Liver (tissue), 8 donors: ENCODE measurements at regions not wholly inside any gene's neighbourhood (a gene's known extent, or its start where the extent isn't known, plus 50 kb on each side); places are given as distances from the start of the nearest gene placed in this dataset.

Experiments used
- DNase-seq: peaks from one replicate; pipeline ENCODE4 v3.0.0-alpha.2; 2017; ENCODE audit warnings: low spot score
- H3K27ac ChIP-seq, 2 donors: one replicate each; pipeline ENCODE4 v1.7.0; 2013; ENCODE audit warnings: inconsistent platforms in 2 of 2, low read length in 2 of 2, control low read depth in 1 of 2, low read depth in 1 of 2, mild to moderate bottlenecking in 1 of 2
- H3K27me3 ChIP-seq, 4 donors: one replicate each; pipeline versions ENCODE4 v1.6.1 to v1.7.0; 2013; ENCODE audit warnings: low read length in 3 of 4, inconsistent platforms in 1 of 4, mild to moderate bottlenecking in 1 of 4, moderate library complexity in 1 of 4; ENCODE audit not compliant: control insufficient read depth in 4 of 4, insufficient read depth in 4 of 4
- H3K36me3 ChIP-seq, 4 donors: one replicate each; pipeline versions ENCODE4 v1.6.1 to v1.7.0; 2013; ENCODE audit warnings: low read length in 3 of 4, mild to moderate bottlenecking in 3 of 4, low read depth in 1 of 4, moderate library complexity in 1 of 4; ENCODE audit not compliant: control insufficient read depth in 4 of 4, insufficient read depth in 3 of 4
- H3K4me1 ChIP-seq, 4 donors: one replicate each; pipeline versions ENCODE4 v1.6.1 to v1.7.0; 2013; ENCODE audit warnings: low read length in 3 of 4, mild to moderate bottlenecking in 3 of 4, moderate library complexity in 1 of 4; ENCODE audit not compliant: control insufficient read depth in 4 of 4, insufficient read depth in 4 of 4
- H3K4me3 ChIP-seq, 3 donors: one replicate each; pipeline versions ENCODE4 v1.6.1 to v1.7.0; 2013; ENCODE audit warnings: low read length in 3 of 3, control low read depth in 1 of 3, low read depth in 1 of 3, mild to moderate bottlenecking in 1 of 3
- H3K9ac ChIP-seq, 2 donors: one replicate each; pipeline ENCODE4 v1.7.0; 2013; ENCODE audit warnings: low read length in 2 of 2, mild to moderate bottlenecking in 2 of 2, moderate library complexity in 2 of 2, control low read depth in 1 of 2, low read depth in 1 of 2
- H3K9me3 ChIP-seq, 4 donors: one replicate each; pipeline versions ENCODE4 v1.6.1 to v1.7.0; 2013; ENCODE audit warnings: low read length in 3 of 4; ENCODE audit not compliant: control insufficient read depth in 4 of 4
- EGR1 ChIP-seq, 2 donors: IDR thresholded peaks; 2 replicates each; pipeline ENCODE4 v1.6.1; 2016 to 2018; ENCODE audit warnings: antibody characterized with exemption in 2 of 2, low read depth in 2 of 2
- FOXA1 ChIP-seq: IDR thresholded peaks from 2 replicates; pipeline ENCODE4 v1.6.1; 2016; ENCODE audit warnings: antibody characterized with exemption
- FOXA2 ChIP-seq: IDR thresholded peaks from 2 replicates; pipeline ENCODE4 v1.6.1; 2016; ENCODE audit warnings: antibody characterized with exemption
- GABPA ChIP-seq, 2 donors: IDR thresholded peaks in 1 of 2; conservative IDR thresholded peaks in 1 of 2; 2 replicates each; pipeline ENCODE4 v1.6.1; 2016; ENCODE audit warnings: antibody characterized with exemption in 2 of 2, mild to moderate bottlenecking in 1 of 2, moderate library complexity in 1 of 2
- HNF4A ChIP-seq, 2 donors: conservative IDR thresholded peaks; 2 replicates each; pipeline ENCODE4 v1.6.1; 2016; ENCODE audit warnings: antibody characterized with exemption in 2 of 2, mild to moderate bottlenecking in 2 of 2
- HNF4G ChIP-seq: IDR thresholded peaks from 2 replicates; pipeline ENCODE4 v1.6.1; 2016; ENCODE audit warnings: antibody characterized with exemption
- JUND ChIP-seq, 2 donors: IDR thresholded peaks; 2 replicates each; pipeline ENCODE4 v1.6.1; 2016; ENCODE audit warnings: antibody characterized with exemption in 2 of 2
- NR2F2 ChIP-seq: IDR thresholded peaks from 2 replicates; pipeline ENCODE4 v1.6.1; 2016; ENCODE audit warnings: antibody characterized with exemption
- RAD21 ChIP-seq, 2 donors: IDR thresholded peaks; 2 replicates each; pipeline ENCODE4 v1.6.1; 2016; ENCODE audit warnings: antibody characterized with exemption in 2 of 2, mild to moderate bottlenecking in 2 of 2
- RXRA ChIP-seq, 2 donors: IDR thresholded peaks; 2 replicates each; pipeline ENCODE4 v1.6.1; 2017 to 2018; ENCODE audit warnings: antibody characterized with exemption in 2 of 2, mild to moderate bottlenecking in 1 of 2
- SP1 ChIP-seq: IDR thresholded peaks from 2 replicates; pipeline ENCODE4 v1.6.1; 2018; ENCODE audit warnings: antibody characterized with exemption, mild to moderate bottlenecking
- TAF1 ChIP-seq: conservative IDR thresholded peaks from 2 replicates; pipeline ENCODE4 v1.6.1; 2016; ENCODE audit warnings: antibody characterized with exemption, mild to moderate bottlenecking
- YY1 ChIP-seq: IDR thresholded peaks from 2 replicates; pipeline ENCODE4 v1.6.1; 2016; ENCODE audit warnings: antibody characterized with exemption, mild to moderate bottlenecking
- WGBS: extraction: QIAGEN DNeasy Blood & Tissue Kit; methylation state at CpG from one replicate; pipeline ENCODE4 v1.1.7; 2013; 5-methylcytosine and 5-hydroxymethylcytosine counted together
- TF ChIP-seq, protein P1 (sequence below): IDR thresholded peaks from 2 replicates; pipeline ENCODE4 v1.6.1; 2016; ENCODE audit warnings: antibody characterized with exemption
- TF ChIP-seq, protein P2 (sequence below): IDR thresholded peaks from 2 replicates; pipeline ENCODE4 v1.6.1; 2016; ENCODE audit warnings: antibody characterized with exemption
- TF ChIP-seq, protein P3 (sequence below): IDR thresholded peaks from 2 replicates; pipeline ENCODE4 v1.6.1; 2016; ENCODE audit warnings: antibody characterized with exemption, mild to moderate bottlenecking
- TF ChIP-seq, protein P4 (sequence below): fragments of 150-350 bp; IDR thresholded peaks from 2 replicates; pipeline ENCODE4 v1.5.1; 2017; ENCODE audit warnings: improper control_type of control experiment, low read depth, low read length; ENCODE audit not compliant: missing input control
- TF ChIP-seq, protein P5 (sequence below): IDR thresholded peaks from 2 replicates; pipeline ENCODE4 v1.6.1; 2016; ENCODE audit warnings: antibody characterized with exemption
- donor health status: healthy.
- donor health status: healthy.
- donor health status: healthy.
- donor health status: healthy.
- donor health status: healthy.

DNA sequence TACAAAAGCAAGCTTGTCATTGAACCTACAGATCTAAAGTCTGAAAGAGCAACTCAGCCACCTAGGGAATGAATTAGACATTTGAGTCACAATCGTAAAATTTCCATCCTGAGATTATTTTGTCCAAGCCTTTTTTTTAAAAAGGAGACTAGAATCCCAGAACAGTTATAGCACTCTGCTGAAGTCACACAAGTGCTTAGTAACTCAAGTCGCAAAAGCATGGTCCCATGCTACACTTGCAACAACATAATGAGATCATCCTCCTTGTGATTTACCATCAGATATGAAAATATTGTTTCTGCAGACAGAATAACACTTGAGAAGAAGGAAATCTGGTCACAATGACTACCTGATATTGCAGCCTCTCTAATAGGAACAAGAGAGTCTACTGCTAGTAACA lies 106.7 kb downstream of the ZIC4 start (continued):
- TF ChIP-seq, protein P1, sequence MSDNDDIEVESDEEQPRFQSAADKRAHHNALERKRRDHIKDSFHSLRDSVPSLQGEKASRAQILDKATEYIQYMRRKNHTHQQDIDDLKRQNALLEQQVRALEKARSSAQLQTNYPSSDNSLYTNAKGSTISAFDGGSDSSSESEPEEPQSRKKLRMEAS, result no peak

DNA sequence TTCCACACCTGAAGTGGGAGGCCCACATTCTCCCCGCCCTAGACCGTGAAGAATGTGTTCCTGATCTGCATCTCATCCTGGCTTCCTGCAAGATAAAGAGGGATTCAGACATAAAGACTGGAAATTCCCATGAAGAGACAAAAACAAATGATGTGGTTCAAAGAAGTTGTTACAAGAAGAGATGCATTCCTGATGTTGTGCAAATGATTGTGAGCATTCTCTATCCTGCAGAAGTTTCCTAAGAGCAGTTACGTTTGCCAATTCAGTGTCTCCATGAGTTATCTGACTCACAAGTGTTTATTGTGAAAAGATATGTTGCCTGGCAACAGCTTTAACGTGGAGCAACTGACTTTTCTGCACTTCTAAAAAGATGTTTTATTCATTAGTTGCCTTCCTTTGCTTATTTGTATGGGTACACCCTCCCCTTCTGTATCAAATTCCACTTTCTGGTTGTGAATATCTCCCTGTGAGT lies 107.8 kb downstream of the ZIC4 start:
- Histone ChIP-seq H3K27ac (no peak overlapping the region), H3K27me3 (peaks cover 0 to 2% (median 0%) of the 10 kb centered on the region in 4 donors), H3K9me3 (peaks cover 0 to 1% (median 0%) of the 10 kb centered on the region in 4 donors), H3K9ac (no peak overlapping the region), H3K36me3 (no peaks in the 10 kb centered on the region), H3K4me1 (no peaks in the 10 kb centered on the region), H3K4me3 (no peak overlapping the region)
- TF ChIP-seq GABPA (IDR thresholded peaks at IDR 0.05 in 1 of 2, conservative IDR thresholded peaks at IDR 0.05 in 1 of 2) (no peak), RAD21 (IDR thresholded peaks at IDR 0.05) (no peak), FOXA2 (no peak), YY1 (no peak), JUND (IDR thresholded peaks at IDR 0.05) (no peak), EGR1 (IDR thresholded peaks at IDR 0.05; ENCODE audit: low read depth in 2 of 2) (no peak), TAF1 (no peak), FOXA1 (no peak)
- TF ChIP-seq, protein P1, result no peak
- TF ChIP-seq, protein P2, sequence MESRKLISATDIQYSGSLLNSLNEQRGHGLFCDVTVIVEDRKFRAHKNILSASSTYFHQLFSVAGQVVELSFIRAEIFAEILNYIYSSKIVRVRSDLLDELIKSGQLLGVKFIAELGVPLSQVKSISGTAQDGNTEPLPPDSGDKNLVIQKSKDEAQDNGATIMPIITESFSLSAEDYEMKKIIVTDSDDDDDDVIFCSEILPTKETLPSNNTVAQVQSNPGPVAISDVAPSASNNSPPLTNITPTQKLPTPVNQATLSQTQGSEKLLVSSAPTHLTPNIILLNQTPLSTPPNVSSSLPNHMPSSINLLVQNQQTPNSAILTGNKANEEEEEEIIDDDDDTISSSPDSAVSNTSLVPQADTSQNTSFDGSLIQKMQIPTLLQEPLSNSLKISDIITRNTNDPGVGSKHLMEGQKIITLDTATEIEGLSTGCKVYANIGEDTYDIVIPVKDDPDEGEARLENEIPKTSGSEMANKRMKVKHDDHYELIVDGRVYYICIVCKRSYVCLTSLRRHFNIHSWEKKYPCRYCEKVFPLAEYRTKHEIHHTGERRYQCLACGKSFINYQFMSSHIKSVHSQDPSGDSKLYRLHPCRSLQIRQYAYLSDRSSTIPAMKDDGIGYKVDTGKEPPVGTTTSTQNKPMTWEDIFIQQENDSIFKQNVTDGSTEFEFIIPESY, result no peak
- TF ChIP-seq, protein P3, sequence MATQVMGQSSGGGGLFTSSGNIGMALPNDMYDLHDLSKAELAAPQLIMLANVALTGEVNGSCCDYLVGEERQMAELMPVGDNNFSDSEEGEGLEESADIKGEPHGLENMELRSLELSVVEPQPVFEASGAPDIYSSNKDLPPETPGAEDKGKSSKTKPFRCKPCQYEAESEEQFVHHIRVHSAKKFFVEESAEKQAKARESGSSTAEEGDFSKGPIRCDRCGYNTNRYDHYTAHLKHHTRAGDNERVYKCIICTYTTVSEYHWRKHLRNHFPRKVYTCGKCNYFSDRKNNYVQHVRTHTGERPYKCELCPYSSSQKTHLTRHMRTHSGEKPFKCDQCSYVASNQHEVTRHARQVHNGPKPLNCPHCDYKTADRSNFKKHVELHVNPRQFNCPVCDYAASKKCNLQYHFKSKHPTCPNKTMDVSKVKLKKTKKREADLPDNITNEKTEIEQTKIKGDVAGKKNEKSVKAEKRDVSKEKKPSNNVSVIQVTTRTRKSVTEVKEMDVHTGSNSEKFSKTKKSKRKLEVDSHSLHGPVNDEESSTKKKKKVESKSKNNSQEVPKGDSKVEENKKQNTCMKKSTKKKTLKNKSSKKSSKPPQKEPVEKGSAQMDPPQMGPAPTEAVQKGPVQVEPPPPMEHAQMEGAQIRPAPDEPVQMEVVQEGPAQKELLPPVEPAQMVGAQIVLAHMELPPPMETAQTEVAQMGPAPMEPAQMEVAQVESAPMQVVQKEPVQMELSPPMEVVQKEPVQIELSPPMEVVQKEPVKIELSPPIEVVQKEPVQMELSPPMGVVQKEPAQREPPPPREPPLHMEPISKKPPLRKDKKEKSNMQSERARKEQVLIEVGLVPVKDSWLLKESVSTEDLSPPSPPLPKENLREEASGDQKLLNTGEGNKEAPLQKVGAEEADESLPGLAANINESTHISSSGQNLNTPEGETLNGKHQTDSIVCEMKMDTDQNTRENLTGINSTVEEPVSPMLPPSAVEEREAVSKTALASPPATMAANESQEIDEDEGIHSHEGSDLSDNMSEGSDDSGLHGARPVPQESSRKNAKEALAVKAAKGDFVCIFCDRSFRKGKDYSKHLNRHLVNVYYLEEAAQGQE, result no peak
- WGBS, result 28% methylated on average over 4 of the region's 4 CpGs
- DNase-seq, result no peak

DNA sequence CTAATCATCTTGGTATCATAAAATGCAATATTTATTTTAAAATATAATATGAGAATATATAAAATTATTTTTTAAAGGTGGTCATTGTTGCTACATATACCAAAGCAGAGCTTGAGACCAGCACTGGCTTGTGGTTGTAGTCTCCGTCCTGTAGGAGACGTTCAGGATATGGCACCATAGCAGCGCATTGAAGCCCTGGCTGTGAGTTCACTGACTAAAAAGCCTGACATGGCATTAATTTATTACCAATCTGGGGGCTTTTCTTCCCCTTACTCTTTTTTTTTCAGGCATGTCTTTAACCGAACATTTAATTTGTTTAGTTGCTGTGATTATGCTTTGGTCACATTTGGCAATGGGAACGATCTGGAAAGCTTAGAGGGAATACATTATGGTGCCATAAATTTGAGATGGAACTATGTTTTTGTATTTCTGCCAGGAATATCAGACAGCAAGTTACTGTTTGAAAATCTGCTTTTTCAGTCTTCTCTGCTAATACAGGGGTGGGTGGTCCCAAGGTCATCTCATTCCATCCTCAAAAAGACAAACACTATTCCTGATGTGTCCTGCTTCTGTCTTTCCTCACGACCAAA lies 108.5 kb downstream of the ZIC4 start:
- H3K4me1 ChIP-seq, result no peaks in the 10 kb centered on the region
- no peak for DNase-seq
- H3K9ac ChIP-seq, result no peak overlapping the region
- H3K27ac ChIP-seq, result no peak overlapping the region
- H3K9me3 ChIP-seq, result peaks cover 0 to 1% (median 0%) of the 10 kb centered on the region in 4 donors
- no peak overlapping the region for H3K4me3 ChIP-seq
- H3K36me3 ChIP-seq, result no peaks in the 10 kb centered on the region
- H3K27me3 ChIP-seq, result no peaks in the 10 kb centered on the region
- WGBS, result 61% methylated on average over 6 of the region's 6 CpGs
- TF ChIP-seq, protein P1, result no peak
- TF ChIP-seq SP1 (no peak), FOXA1 (no peak), GABPA (IDR thresholded peaks at IDR 0.05 in 1 of 2, conservative IDR thresholded peaks at IDR 0.05 in 1 of 2) (no peak), JUND (IDR thresholded peaks at IDR 0.05) (no peak), EGR1 (IDR thresholded peaks at IDR 0.05; ENCODE audit: low read depth in 2 of 2) (no peak), HNF4G (no peak), RXRA (IDR thresholded peaks at IDR 0.05) (no peak), NR2F2 (no peak), HNF4A (conservative IDR thresholded peaks at IDR 0.05) (no peak), FOXA2 (no peak)
- TF ChIP-seq, protein P4, sequence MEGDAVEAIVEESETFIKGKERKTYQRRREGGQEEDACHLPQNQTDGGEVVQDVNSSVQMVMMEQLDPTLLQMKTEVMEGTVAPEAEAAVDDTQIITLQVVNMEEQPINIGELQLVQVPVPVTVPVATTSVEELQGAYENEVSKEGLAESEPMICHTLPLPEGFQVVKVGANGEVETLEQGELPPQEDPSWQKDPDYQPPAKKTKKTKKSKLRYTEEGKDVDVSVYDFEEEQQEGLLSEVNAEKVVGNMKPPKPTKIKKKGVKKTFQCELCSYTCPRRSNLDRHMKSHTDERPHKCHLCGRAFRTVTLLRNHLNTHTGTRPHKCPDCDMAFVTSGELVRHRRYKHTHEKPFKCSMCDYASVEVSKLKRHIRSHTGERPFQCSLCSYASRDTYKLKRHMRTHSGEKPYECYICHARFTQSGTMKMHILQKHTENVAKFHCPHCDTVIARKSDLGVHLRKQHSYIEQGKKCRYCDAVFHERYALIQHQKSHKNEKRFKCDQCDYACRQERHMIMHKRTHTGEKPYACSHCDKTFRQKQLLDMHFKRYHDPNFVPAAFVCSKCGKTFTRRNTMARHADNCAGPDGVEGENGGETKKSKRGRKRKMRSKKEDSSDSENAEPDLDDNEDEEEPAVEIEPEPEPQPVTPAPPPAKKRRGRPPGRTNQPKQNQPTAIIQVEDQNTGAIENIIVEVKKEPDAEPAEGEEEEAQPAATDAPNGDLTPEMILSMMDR, result no peak
- TF ChIP-seq, protein P3, result no peak
- TF ChIP-seq, protein P5, sequence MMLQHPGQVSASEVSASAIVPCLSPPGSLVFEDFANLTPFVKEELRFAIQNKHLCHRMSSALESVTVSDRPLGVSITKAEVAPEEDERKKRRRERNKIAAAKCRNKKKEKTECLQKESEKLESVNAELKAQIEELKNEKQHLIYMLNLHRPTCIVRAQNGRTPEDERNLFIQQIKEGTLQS, result no peak
